SK-N-MC (cell line): ENCODE measurements at regions not wholly inside any gene's neighbourhood (a gene's known extent, or its start where the extent isn't known, plus 50 kb on each side); places are given as distances from the start of the nearest gene placed in this dataset.

Experiments used
- EZH2 ChIP-seq: fragments of 200-600 bp; sonication (generic); IDR thresholded peaks from one replicate; pipeline ENCODE4 v1.6.1; 2017; ENCODE audit warnings: antibody characterized with exemption
- FOXP2 ChIP-seq: optimal IDR thresholded peaks from 2 replicates; pipeline ENCODE3; 2011; ENCODE audit warnings: mild to moderate bottlenecking, moderate library complexity; ENCODE audit not compliant: insufficient read depth; ENCODE audit errors: extremely low read length, control extremely low read depth
- POLR2AphosphoS5 ChIP-seq: IDR thresholded peaks from 2 replicates; pipeline ENCODE4 v1.6.1; 2012; ENCODE audit warnings: mild to moderate bottlenecking, low read depth, low read length, borderline replicate concordance

DNA sequence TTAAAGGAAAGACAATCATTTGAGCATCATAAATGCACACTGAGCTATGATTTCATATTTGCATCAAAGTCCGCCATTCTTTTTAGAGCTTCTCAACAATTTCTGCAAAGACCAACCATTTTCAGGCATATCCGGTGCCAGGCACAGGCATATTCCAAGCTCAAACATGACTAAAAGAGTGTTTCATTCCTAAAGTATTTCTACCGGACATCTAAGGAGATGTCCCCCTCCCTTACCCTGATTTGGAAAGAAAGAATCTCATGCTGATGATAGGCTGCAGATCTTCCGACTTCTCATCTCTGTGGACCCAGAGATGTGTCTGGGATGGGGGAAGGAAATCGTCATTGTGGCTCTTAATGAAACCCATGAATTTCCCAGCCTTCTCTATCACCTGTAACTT is 600.5 kb upstream of the MGMT start:
- TF ChIP-seq EZH2 (no peak), POLR2AphosphoS5 (no peak), FOXP2 (no peak)
